Stimulated activated CD8-positive, alpha-beta memory T cell treated with anti-CD3 and anti-CD28 coated beads, Interleukin-15, amount 100 ng/mL, for 4 hours (primary cell): ENCODE measurements at regions not wholly inside any gene's neighbourhood (a gene's known extent, or its start where the extent isn't known, plus 50 kb on each side); places are given as distances from the start of the nearest gene placed in this dataset.

ENCODE experiments used
- DNase-seq, 2 donors: peaks; one replicate each; pipeline ENCODE4 v3.0.0-alpha.2; 2020; ENCODE audit warnings: low read depth in 2 of 2

DNA sequence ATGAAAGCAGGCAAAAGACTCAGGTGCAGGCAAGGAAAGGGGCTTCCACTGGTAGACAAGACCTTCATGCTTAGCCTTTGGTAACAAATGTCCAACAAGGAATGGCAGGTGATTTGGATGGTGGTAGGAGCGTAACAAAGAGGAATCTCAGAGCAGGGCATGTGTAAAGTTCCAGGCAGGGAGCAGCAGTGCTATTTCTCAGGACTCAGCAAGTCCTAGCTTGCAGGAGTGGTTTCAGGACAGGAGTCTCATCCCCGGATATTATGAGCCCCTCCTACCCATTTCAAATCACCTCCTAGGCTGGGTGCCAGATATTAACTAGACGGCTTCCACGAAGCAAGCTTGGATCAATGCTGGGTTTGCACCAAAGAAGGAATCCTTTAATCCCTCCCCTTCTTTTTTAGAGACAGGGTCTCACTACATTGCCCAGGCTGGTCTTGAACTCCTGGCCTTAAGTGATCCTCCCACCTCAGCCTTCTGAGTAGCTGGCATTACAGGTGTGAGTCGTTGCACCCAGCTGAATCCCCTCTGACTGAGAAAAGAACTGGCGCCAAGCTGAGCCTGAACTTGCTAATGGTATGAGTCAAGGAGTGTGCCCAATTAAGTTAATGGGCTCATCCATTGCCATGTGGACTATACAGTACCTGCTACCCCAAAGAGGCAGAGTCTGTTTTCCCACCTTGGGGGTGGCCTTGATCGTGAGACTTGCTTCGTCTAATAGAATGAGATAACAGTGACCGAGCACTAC is 190.3 kb downstream of the ARL4C start:
- DNase-seq = no peak

DNA sequence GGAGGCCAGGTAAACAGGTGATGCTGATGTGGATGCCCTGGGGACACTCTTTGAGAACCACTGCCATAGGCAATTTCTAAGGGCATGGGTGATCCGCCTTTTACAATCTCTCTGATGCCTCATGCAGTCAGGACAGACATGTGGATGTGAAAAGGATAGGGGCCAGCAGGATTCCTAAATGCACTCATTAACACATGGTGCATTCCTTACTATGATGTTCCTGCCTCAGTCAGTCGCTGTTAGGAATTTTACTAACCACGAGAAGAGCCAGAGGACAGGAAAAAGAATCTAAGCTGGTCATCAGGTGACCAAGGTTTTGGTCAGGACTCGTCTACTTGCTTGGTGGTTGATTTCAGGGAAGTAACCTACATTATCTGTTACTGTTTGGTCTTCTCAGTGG is 191.0 kb downstream of the ARL4C start:
- no peak for DNase-seq

DNA sequence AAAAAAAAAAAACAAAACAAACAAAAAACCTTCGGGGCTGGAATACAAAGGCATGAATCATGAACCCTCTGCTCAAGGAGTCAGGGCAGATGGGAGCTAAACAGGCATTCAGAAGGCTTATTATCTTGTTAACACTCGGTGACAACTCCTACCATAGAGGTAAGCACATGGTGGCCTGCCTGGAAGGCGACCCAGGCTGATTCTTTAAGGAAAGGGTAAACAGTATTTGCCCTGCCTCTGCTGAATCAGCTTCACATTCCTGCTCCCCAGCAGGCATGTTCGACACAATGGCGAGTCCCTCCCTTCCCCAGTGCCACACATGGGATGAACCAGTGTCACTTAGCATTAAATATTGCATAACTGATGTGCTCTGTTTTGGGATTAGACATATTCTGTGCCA is 191.9 kb downstream of the ARL4C start:
- no peak for DNase-seq

DNA sequence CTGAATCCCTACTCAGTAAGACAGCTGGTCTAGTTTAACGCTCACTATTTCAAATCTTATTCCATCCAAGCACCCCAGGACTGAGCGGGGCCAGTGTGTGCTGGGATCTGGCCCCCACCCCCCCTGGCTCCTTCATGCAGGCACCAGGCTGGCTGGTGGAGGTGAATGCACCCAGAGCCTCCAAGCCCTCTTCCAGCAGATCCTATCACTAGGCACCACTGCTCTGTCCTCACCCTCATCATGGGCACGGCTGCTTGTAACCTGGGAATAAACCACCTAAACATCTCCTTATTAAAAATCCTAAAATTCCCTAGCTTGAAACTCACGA is 194.3 kb downstream of the ARL4C start:
- no peak for DNase-seq

DNA sequence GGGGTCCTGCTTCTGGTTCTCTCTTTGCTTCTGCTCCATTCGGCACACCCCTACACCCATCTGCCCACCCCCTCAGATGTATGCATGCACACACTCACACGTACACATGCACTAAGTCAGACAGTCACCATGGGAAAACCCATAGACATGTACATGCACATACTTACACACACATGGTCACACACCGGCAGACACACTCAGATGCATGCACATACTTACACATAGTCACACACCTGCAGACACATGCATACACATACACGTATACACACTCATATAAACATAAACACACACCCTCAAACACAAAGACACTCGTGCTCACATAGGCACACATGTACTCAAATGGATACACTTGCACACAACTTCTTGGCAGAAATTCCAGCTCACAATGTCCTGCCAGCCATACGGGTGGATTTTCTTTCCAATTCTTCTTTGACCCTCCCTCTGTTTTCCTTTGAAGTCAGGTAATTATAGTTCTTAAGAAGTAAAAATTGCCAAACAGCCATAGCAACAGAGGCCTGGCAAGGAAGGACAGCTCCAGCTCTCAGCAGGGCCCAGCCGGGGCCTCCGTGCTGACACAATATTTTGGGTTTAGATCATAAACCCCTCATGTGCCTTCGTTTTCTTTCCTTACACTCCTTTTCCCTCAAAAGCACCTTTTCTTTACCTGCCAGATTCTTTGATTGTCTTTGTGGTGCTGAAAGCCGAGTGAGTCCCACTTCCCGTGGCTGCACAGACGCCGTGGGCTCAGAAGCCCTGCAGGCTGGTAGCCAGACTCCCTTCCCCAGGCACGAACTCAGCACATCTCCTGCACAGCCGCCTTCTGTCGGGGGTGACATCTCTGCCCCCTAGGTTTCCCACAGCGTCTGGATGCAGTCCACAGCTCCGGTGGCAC is 195.7 kb downstream of the ARL4C start:
- no peak for DNase-seq

DNA sequence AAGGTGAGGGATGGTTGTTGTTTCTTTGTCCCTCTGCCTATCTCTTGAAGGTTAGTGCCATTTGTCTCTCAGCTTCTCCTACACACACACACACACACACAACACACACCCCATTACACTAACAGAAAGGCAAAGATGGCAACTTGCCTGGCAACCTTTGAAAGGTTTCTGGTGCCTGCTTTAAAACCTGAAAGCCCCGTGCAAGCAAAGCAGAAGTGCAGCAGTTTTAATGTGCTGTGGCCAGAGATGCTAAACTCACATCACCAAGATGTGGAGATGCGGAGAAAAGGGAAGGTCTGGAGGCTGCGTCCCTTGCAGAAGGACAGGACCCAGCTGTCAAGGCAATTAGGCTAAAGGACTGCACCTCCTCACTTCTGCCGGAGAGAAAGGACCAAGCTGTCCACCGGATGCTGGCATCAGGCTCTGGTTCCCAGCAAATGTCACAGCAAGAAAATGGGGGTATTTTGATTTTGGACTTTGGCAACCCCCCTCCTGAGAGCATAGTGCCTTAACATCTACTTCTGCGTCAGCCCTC is 196.4 kb downstream of the ARL4C start:
- DNase-seq = no peak

DNA sequence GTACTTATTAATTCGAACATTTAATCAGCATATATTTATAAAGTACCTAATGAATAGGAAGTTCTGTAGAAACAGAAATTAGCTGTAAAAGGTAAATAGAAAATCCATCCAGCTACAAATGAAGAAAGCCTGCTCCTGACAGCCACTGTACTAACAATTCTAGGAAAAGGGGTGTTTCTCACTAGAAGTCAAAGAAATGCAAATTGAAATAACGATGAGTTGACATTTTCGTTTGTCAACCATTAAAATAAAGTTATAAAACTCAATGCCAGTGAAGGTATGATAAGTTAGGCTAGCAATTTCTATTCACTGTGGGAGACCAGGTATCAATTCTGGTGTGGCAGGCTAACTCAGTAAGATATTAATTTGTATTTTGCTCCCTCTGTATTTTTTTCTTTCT is 198.0 kb downstream of the ARL4C start:
- no peak for DNase-seq

DNA sequence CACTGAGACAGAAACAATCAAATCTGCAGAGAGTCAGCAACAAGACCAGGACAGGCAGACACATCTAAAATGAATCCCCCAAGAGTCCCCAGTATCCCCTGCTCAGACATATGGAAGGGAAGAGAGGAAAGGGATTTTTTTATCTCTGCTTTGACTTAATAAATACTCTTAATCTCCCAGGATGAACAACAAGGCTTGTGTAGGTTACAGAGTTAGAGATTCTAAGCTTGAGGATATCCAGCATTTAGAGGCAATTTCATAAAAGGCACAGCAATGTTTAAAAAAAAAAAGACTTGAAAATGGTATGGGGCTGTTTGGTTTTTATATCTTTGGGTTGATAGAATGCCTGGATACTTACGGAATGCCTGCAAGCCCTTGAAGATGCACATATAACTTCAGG is 199.9 kb downstream of the ARL4C start:
- DNase-seq = no peak

DNA sequence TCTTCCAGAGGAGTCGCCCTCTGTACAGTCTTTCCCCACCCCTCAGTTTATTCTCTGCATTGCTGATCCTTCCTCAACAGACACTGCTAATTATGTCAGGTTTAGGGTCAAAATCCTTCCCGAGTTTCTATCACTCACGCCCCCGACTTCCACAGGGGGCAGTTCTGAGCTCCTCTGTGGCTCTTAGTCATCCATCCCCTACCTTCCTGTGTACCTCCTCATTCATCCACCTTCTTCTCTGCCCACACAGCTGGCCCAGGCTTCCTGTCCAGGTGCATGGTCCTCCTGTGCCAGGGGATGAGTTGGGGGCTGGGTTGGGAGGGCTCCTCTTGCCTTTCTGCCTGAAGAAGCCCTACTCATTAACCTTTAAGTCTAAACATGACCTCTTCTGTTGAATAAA is 202.9 kb downstream of the ARL4C start:
- no peak for DNase-seq

DNA sequence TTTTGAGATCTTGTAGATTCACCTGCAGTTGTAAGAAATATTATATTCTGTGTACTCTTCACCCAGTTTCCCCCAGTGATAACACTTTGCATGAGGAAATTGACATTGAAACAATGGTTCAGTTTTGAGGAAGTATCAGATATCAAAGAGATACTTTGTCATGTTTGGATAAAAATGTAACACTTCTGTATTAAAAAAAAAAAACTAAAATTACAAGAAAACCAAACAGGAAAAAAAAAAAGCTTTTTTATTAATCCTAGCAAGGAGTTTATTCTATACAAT is 204.0 kb downstream of the ARL4C start:
- no peak for DNase-seq

DNA sequence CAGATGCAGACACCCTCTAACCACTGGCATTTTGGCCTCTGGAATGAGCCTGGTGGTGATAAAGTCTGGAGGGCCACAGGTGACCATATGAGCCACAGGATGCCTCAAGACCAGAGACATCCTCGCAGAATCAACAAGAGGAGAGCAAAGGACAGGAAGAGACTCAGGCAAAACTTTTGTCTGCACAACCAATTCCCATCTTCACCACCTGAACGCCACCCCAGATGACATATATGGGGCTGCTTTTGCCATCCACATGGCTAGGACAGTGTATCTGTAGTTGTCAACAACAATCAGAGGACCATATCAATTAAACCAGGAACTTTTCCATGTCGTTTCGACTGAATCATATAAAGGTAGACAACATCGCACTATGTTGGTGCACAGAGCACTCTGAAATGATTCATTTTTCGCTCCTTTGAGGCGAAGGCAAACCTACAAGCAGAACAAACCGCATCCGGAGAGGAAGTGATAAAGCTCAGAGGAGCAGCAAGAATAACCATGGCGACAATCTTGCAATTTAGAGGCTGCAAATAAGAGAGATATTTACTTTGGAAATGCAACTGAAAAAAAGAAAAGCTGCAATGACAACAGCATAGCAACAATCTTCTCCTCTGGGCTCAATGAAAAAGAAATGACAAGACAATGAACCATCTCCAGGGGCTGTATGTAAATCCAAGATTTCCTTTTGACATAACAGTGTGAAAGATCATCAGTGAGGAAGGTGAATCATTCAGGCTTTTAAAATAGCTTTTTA is 204.5 kb downstream of the ARL4C start:
- peak in 1 of 2 donors; percentile 57 for DNase-seq

DNA sequence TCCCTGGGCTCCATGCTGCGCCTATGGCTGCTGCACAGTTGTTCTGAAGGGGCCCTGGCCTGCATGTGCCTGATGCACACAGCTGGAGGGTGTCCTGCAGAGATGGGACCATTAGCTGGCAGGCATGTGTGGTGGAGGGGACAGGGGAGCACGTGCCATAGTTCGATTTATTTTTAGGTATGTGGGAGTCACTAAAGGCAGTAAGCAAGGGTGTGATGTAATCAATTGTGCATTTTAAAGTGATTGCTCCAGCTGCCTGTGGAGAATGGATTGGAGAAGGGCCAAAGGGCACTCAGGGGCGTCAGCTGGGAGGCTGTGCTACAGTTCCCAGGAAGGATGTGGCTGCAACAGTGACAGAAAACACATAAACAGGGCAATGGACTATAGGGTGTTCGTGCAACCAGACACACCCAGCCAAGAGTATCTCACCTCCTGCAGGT is 205.1 kb downstream of the ARL4C start:
- DNase-seq = no peak

DNA sequence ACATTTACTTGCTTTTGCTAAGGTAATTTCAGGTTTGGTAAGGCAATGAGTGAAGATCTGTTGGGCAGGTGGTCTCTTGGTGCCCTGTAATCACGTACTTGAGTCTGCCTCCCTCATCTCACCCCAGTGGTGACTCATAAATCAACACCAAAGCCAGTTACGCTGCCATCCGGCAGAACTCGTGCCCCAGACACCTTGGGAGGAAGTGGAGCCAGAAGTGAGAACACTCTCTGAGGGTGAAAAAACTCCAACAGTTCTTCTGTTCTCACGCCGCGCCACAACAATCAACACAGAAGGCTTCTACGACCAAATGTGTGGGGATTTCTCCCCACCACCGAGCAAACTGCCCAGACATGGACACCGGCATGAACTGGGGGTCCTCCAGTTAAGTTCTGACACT is 206.2 kb downstream of the ARL4C start:
- peak; percentile 64 to 74 for DNase-seq

DNA sequence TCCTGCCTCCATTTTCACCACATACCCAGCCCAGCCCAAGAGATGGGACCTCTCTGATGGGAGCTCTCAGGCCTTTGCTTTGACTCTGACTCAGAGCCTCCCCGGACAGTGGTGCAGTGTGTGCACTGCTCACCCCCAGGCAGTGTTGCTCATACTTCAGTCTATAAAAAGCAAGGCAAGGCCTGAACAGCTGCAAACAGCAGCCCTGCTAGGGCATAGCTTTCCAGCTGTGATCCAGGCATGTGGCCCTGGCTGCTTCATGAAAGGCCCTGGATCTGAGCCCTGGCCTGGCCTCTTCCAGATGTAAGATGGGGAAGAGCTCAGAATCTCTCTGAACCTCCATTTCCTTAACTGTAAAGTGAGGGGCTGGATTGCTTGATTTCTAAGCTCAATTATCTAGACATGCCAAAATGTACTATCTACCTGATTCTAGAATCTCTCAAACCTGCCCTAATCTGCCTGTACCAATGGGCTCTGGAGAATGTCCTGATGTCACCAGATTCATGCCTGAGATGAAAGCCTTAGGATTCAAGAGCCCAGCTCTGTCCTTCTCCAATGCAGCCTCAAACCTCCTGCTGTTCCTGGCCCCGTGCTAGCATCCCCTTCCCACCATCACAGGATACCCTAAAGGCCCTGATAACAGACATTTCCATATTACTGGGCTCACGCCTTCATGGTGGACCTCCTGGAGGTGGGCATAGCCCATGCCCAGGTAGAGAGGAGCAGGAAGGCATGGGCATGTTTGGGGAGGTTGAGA is 206.9 kb downstream of the ARL4C start:
- peak in 1 of 2 donors; percentile 24 for DNase-seq

DNA sequence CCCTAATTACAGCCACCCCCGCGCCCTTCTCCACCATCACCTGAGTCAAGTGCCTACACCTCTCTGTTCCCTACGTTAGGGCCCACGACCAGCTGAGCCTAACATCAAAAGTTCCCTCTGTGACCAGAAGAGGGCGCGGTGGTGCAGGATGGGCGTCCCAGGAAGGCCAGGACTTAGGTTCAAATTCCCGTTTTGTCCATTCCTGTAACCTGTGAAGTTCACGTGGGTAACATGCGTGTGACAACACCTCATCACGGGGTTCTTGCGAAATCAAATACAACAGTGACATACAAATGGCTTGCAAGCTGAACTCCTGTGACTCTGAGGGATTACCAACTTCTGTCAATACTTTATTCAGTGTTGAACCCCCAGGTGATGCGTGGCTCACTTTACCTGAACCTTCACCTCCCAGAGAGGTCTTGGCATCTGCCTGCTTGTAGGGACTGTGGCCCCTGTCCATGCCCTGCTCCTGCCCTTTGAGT is 207.9 kb downstream of the ARL4C start:
- peak in 1 of 2 donors; percentile 20 for DNase-seq

DNA sequence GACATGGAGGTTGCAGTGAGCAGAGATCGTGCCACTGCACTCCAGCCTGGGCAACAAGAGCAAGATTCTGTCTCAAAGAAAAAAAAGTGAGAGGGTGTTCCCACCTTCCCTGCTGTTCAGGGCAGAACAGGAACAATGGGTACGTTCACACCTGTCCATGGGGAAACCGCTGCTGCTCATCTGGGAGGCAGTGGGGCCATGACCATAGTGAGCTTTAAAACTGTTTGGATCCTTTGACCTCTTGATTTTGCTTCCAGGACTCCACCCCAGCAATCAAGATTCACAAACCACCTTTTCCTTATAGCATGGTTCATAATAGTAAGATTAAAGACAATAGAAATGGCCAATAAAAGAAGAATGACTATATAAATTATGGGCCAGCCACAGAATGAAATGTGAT is 209.2 kb downstream of the ARL4C start:
- no peak for DNase-seq

DNA sequence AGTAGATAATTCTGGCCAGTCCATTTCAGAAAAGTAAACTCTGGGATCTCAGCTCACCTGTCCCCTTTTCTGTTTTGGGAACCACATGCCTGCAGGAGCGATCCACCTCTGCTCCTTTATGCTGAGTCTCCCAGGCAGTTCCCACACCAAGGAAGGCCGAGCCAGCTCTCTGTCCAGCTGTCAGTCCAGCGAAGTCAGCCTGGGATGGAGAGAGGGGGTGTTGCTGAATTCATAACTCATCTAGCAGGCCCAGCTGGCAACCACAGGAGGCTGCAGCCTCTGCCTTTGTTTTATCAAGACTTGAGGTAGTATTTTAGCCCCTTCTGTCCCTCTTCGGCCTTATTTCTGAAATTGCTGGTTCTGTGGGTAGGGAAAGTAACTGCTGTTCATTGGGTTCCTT is 209.9 kb downstream of the ARL4C start:
- DNase-seq = no peak

DNA sequence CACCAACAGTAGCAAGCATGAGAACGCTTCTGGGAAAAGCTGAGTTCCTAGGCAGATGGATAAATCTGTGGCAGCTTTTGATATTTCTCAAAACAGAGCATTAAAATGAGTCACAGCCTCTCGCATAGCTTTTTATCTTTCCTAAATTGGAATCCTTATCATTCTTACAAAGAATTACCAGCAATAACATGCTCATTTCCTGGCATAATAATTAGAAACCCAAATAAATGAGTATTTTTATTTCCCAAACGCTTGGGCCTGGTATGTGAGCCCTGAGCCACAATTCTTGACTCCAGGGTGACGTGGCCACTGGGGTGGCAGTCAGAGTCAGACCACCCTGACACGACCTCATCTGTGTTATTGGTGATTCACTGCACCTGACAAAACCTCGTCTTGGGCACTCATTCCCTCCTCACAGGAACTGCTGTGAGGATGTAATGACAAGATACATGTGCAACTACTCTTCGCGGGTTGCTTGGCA is 210.7 kb downstream of the ARL4C start:
- DNase-seq = no peak

DNA sequence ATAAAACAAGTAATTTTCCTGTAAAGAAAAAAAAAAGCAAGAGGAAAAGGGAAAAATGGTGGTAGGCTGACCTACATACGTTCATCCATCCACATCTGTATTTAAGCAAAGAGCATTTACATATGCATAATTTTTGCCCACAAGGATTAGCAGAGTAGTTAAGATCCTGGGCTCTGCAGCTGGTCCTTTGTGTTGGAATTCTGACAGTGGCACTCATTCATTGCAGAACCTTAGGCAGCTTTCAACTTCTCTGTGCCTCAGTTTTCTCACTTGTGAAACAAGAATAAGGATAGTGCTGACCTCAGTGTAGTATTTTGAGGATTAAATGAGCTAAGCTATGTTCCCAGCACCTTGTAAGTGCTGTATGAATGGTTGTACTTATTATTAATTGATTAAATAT is 211.3 kb downstream of the ARL4C start:
- DNase-seq = no peak

DNA sequence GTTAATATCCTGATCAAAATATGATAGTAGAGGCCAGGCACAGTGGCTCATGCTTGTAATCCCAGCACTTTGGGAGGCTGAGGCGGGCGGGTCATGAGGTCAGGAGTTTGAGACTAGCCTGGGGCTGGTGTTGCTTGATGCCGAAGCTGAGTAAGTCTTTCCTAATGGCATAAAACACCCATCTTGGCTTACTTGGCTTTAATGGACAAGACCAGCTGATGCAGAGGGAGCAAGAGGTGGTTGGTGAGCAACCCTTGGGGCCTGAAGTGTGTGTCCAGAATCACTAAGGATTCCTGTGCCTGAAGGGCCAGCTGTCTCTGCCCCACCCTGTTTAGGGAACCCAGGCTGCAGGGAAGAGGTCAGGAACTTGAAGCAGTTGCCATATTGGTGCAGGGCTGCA is 217.2 kb downstream of the ARL4C start:
- no peak for DNase-seq

DNA sequence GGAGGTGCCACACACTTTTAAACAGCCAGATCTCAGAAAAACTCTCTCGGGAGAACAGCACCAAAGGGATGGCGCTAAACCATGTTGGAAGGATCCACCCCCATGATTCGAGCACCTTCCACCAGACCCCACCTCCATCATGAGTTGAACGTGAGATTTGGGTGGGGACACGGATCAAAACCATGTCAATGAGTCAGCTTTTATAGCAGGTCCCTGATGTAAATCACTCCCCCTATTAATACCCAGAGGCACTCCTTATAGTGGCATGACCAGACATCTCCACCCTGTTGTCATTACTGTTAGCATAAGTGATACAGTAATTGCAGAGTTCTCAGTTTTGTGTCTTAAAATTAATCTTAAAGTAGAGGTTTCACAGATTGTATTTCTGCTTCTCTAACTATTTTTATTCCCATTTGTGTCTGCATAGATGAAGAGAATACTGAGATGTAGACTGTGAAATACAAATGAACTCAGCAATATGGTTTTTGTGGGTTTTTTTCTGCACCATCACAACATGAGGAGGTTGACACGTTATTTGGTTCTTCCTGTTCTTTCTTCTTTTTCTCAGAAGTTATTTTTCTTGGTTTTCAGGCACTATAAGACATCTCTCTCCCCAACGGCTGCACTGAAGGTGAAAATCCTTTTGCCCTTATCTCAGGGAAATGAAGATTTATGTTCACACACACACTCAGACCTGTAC is 218.2 kb downstream of the ARL4C start:
- no peak for DNase-seq
